Left ventricle myocardium inferior (tissue), 1 donor: ENCODE measurements at regions not wholly inside any gene's neighbourhood (a gene's known extent, or its start where the extent isn't known, plus 50 kb on each side); places are given as distances from the start of the nearest gene placed in this dataset.

Source experiments
- DNase-seq: peaks from one replicate; pipeline ENCODE4 v3.0.0-alpha.2; 2020
- H3K27ac ChIP-seq: fragments of 200-600 bp; replicated peaks from 2 replicates; pipeline ENCODE4 v1.8.0; 2021
- H3K27me3 ChIP-seq: fragments of 200-600 bp; 2 replicates; pipeline ENCODE4 v1.8.0; 2021; ENCODE audit warnings: low read depth
- H3K36me3 ChIP-seq: fragments of 200-600 bp; 2 replicates; pipeline ENCODE4 v1.8.0; 2021
- H3K4me1 ChIP-seq: fragments of 200-600 bp; 2 replicates; pipeline ENCODE4 v1.8.0; 2021
- H3K4me3 ChIP-seq: fragments of 200-600 bp; 2 replicates; pipeline ENCODE4 v1.8.0; 2021; ENCODE audit warnings: mild to moderate bottlenecking, moderate library complexity
- H3K9me3 ChIP-seq: fragments of 200-600 bp; replicated peaks from 2 replicates; pipeline ENCODE4 v1.8.0; 2021
- intact Hi-C: fragments of 100-400 bp; cut with micrococcal nuclease; formaldehyde crosslinking; loops from one replicate; pipeline ENCODE4 v1.11.0; 2022
- TF ChIP-seq, protein P1 (sequence below): fragments of 200-600 bp; IDR thresholded peaks from 2 replicates; pipeline ENCODE4 v1.8.0; 2021; ENCODE audit warnings: antibody characterized with exemption, mild to moderate bottlenecking, borderline replicate concordance
- donor health status: DM: no; HTN: yes; CAD: no; lungs with severe emphysema.

DNA sequence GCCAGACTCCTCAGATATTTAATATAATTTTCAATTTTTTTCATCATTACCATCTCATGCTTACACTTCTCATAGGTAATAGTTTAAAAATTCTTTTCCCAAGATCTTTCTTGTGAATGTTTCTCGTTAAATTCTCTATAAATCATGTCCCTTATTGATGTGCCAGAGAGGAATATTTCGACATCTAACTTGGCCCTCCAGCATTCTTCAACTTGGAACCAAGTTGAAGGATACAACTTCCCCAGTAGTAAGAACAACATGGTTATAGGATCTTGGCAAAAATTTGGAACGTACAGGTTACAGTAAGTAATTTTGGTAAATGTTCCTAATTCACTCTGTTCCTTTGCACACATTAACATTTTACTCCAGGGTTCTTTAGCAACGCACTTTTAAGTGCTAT is 731.8 kb downstream of the CDH11 start:
- no peak overlapping the region for H3K27ac ChIP-seq
- no peak overlapping the region for H3K4me3 ChIP-seq
- H3K36me3 ChIP-seq: no peaks in the 10 kb centered on the region
- H3K4me1 ChIP-seq: no peaks in the 10 kb centered on the region
- no peaks in the 10 kb centered on the region for H3K27me3 ChIP-seq
- no peak for DNase-seq
- H3K9me3 ChIP-seq: no peaks in the 10 kb centered on the region
- intact Hi-C loops: no loop called here
- TF ChIP-seq, protein P1, sequence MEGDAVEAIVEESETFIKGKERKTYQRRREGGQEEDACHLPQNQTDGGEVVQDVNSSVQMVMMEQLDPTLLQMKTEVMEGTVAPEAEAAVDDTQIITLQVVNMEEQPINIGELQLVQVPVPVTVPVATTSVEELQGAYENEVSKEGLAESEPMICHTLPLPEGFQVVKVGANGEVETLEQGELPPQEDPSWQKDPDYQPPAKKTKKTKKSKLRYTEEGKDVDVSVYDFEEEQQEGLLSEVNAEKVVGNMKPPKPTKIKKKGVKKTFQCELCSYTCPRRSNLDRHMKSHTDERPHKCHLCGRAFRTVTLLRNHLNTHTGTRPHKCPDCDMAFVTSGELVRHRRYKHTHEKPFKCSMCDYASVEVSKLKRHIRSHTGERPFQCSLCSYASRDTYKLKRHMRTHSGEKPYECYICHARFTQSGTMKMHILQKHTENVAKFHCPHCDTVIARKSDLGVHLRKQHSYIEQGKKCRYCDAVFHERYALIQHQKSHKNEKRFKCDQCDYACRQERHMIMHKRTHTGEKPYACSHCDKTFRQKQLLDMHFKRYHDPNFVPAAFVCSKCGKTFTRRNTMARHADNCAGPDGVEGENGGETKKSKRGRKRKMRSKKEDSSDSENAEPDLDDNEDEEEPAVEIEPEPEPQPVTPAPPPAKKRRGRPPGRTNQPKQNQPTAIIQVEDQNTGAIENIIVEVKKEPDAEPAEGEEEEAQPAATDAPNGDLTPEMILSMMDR: no peak

DNA sequence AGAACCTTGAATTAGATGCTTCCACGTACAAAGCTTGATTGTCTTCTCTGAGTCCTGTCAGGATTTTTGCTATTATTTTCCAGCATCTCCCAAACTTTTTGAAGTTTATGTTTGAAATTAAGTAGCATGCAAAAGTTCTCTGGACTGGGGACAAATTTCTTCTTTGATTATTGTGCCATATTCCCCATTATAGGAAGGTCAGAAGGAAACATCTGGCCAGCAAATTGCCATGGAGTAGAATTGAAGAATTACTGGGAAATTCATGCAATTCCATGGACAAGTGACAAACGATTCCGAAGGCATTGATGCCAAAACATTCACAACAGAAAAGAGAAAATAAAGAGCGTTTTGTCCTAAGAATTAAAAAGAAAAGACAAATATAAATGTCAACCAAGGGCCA is 737.2 kb downstream of the CDH11 start:
- intact Hi-C loops: no loop called here
- H3K36me3 ChIP-seq: no peaks in the 10 kb centered on the region
- no peaks in the 10 kb centered on the region for H3K9me3 ChIP-seq
- no peak overlapping the region for H3K4me3 ChIP-seq
- no peaks in the 10 kb centered on the region for H3K27me3 ChIP-seq
- TF ChIP-seq, protein P1: no peak
- no peaks in the 10 kb centered on the region for H3K4me1 ChIP-seq
- DNase-seq: no peak
- H3K27ac ChIP-seq: no peak overlapping the region

DNA sequence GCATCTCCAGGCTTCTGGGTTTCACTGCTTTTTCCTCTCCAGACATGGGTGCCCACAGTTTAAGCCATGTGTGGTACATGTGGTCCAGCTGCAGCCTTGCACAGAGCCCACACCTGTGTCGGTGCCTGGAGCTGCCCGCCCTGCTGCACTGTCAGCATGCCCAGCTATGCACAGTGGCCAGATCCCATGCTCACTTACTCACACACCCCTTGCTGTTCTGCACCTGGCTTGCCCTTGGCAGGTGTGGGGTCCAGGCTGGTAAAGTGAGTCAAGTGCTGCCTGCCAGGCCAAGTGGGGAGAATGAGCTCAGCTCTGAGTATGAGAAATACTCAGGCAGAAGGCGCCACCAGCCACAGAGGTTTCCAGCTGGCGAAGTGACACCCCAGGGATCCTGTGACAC is 739.9 kb downstream of the CDH11 start:
- Histone ChIP-seq H3K36me3 (no peaks in the 10 kb centered on the region), H3K4me1 (no peaks in the 10 kb centered on the region), H3K9me3 (no peaks in the 10 kb centered on the region), H3K27ac (no peak overlapping the region), H3K4me3 (no peak overlapping the region), H3K27me3 (no peaks in the 10 kb centered on the region)
- DNase-seq: no peak
- intact Hi-C loops: no loop called here
- TF ChIP-seq, protein P1: no peak

DNA sequence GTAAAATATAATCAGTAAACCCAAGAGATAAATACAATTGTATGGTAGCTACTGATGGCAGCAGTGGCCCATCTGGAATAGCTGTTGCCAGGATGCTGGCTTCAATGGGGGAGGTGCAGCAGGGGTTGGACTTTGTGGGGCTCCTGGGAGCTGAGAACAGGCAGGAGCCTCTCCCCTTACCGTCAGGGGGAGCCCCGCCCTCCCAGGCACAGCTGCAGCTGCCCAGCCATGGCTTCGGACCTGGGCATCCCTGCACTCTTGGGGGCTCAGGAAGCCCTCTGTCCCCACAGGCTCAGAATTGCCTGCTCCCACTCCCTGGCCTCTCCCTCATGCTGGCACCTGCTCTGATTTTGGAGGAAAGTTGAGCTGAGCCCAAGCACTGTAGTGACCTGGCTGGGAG is 741.1 kb downstream of the CDH11 start:
- DNase-seq: no peak
- no peaks in the 10 kb centered on the region for H3K27me3 ChIP-seq
- no peaks in the 10 kb centered on the region for H3K36me3 ChIP-seq
- no peak overlapping the region for H3K4me3 ChIP-seq
- no peak overlapping the region for H3K27ac ChIP-seq
- H3K9me3 ChIP-seq: no peaks in the 10 kb centered on the region
- TF ChIP-seq, protein P1: no peak
- H3K4me1 ChIP-seq: no peaks in the 10 kb centered on the region
- intact Hi-C loops: no loop called here

DNA sequence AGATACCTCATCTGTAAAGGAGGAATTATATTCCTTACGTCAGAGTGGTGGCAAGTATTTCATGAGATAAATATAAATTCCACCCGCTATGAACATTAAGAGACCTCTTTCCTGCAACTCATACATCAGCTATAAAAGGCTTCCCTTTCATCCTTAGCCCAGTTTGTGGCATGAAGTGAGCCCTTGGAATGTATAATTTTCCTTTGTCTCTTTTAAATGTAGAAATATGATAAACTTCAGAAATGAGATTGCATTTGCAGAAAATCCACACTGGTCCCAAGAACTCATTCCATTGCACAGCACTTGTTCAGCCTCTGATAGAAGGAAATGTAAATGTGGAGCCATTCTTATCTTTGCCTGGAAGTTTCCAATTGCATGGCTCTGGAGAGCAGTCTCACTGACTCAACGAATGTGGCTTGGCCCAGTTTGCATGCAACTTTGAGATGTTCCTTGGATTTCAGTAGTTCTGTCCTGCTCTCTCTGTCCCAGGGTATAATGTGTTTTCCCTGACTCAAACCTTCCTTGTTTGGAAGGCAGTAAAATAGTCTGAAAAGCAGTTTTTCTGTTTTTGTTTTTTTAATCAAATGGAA is 746.4 kb downstream of the CDH11 start:
- DNase-seq: no peak
- H3K27ac ChIP-seq: no peak overlapping the region
- intact Hi-C loops: no loop called here
- no peaks in the 10 kb centered on the region for H3K27me3 ChIP-seq
- H3K4me3 ChIP-seq: no peak overlapping the region
- TF ChIP-seq, protein P1: no peak
- H3K9me3 ChIP-seq: no peaks in the 10 kb centered on the region
- H3K36me3 ChIP-seq: no peaks in the 10 kb centered on the region
- peaks cover under 1% of the 10 kb centered on the region for H3K4me1 ChIP-seq
